HuH-7 (cell line): ENCODE measurements at regions not wholly inside any gene's neighbourhood (a gene's known extent, or its start where the extent isn't known, plus 50 kb on each side); places are given as distances from the start of the nearest gene placed in this dataset.
"Not testable (repeated sequence)": the region's sequence is repeated elsewhere in the genome, so short reads cannot be mapped to it uniquely, and the experiment has no call there.

ENCODE experiments used
- DNase-seq: peaks from one replicate; pipeline ENCODE4 v3.0.0; 2011; ENCODE audit warnings: low spot score

DNA sequence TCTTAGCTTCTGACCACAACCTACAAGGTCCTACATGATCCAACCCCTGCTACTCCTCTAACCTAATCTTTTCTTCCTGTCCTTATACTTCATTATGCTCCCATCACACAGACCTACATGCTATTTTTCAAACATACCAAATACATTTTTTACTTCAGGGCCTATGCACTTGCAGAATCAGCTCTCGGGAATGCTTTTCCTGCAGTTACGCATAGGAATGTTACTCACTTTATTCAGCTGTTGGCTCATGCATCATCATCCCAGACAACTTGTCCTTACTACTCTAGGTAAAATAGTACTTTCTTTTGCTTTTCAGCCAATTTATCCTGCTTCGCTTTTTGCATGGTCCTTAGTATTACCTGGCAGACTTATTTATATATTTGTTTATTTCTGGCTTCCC lies 105.6 kb downstream of the OXSM start:
- DNase-seq: no peak

DNA sequence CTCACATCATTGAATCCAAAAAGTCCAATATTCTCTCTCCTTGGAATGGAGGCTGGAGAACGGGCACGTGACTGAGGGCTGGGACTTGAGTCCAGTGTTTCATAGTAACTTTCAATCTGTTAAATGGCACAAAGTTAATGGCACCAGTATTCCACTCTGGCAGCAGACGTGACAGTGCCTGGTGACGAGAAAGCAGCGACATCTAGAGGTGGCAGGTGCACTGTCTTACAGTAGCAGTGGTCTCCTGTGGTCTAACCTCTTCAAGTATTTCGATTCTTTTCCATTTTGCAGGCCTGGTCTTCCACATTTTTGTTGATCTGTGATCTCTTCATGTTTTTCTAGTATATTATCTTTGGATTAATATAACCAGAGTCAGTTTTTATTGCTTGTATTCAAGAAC lies 107.1 kb downstream of the OXSM start:
- peak; percentile 68 for DNase-seq

DNA sequence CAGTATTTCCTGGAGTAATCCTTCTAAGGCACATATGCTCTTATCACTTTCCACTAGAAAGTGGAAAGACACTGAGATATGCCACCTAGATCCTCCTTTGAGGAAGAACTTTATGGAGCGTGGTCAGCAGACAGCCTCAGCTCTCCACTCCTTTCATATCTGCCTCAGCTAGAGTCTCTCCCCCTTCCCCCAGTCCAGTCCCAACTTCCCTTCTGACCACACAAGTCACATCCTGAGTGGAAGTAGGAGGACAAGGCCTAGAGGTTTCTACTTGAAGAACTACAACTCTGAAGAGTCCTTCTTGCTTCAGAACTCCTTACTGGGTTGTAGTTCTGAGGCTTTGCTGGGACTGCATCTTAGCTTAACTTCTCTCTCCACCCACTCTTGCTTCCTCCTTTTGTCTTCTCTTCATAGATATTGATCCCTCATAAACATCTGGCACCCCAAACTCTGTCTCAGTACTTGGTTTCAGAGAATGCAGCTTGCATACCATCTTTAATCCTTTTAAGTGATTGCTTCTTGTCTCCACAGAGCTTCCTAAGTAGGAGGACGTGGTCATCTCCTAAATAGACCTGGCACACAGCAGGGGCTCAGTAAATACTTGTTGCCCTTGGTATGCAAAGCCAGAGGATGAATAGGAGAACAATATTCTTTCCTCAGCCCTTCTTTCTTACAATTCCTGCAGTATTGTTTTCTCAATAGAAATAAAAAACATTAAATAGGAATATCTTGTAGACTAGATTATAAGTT lies 109.6 kb downstream of the OXSM start:
- DNase-seq: no peak

DNA sequence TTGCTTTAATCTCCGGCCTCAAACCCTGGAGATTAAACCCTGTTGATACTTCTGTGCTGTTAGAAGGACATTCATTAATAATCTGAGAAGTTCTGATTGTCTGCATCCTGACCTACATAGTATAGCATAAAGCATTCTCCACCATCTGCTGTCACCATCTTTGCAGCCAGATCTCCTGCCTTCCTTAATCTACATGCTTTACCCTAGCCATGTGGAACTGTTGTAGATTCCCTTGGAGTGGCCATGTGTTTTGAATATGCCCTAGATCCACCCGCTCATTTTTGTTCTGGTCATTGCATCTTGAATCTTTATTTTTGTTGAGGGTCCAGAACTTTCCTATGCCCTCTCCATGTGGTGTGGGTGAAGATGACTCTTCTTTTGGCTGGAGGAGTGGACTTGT lies 110.3 kb downstream of the OXSM start:
- DNase-seq: no peak

DNA sequence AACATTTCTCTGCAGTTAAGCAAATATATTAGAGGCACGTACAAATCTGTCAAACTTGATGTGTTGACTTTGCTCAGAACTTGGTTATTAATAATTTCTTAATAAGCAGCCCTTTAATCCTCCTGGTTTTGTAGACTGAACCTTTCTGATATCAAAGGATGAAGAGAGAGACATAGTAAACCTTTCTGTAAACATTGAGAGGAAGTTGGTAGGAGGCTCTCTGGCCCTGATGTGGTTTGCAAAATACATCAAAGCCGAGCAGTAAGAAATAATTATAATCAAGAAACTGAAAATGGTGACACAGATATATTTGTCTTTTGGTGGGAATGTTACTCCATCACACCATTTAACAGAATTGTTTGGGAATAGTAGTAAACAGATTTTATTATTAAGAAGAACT lies 111.9 kb downstream of the OXSM start:
- no peak for DNase-seq

DNA sequence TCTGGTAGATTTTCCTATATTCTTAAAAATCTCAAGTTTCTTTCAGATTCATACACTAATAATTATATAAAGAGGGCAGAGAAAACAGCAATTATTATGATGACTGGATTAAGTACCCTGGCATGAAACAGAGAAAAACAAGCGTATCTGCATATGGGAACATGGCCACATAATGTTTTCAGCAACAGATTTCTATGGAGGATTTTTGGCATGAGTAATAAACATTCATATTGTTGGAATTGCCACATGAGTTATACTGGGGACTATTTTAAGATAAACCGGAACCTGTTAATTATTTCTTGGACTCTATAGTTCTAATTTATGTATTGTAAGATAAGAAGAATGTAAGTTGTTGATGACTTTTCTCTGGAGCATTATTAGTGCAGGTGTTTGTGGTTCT lies 112.7 kb downstream of the OXSM start:
- DNase-seq: no peak

DNA sequence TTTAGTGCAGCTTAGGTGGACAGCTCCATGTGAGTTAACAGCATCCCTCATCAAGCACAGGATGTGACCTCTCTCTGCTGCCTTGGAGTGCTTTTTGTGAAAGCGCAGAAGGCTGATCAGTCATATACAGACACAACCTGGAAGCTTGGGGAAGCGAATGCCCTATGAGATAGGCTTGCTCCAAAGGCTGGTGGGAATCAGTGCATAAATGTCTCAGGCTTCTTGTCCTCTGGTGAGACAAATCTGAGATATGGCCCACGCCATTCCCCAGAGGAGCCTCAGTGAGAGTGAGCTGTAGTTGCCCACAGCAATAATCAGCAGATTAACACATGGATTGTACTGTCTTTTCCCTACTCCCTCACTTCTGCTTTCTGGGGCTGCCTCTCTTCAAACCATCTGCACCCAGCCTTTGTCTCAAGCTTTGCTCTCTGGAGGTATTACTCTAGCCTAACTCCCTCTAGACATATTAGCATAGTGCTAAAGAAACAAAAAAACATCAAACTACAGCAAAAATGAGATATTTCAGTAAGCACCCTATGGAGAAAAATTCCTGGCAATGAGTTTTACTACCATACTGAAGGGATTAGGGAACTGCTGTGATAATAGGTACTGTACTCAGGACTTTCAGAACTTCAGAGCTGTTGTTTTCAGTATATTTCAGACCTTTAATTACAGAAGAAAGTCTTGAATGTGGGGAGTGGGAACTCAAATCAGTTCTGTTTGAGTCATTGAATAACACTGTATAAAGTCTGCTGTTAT lies 113.7 kb downstream of the OXSM start:
- no peak for DNase-seq

DNA sequence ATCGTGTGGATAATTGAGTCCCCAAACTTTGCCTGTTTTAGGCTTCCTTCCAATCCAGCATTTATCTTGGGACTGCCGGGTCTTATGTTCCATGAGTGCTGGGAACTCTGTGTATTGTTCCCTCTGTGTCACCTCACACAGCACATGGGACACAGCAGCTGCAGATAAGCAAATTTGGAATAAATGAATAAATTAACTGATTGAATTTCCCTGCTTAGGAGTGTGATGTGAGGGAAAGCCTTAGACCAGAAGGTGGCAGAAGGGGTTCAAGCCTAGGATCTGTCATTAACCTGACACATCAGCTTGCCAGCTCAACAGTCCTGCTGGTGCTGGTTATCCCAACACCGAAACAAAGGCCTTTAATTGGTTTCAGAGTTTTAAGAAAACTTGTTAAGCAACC lies 114.3 kb downstream of the OXSM start:
- DNase-seq: no peak

DNA sequence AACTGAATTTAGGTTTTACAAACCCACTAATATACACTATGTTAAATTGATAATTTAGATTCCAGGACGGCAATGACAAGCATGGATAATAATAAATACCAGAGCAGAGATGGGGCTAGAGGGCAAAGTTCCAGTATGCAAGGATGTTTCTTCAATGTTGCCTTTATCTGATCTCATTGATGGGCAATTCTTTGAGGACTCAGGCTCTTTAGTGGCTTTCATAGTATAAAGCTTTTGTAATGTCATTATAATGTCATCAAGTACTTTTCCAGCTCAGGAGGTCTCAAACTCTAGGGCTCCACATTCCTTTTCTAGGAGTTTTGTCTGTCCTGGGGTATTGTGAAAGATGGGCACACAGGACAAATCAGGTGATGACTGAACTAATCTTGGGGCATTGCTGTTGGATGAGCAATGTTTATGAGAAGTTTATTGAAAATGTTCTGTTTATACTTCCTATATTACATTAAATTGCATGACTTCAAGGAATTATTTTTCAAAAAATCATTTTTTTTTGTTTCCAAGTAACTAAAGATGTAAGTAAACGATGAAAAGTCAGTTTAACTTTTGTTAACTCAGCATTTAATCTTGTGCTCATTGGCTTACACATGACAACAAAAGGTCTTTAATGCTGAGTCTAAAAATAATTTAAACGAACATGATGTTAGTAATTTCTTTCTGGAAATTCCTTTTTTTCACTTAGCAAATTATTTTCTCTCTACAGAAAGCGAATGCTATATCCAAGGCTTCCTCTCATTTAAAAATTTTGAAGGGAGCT lies 116.4 kb downstream of the OXSM start:
- DNase-seq: no peak

DNA sequence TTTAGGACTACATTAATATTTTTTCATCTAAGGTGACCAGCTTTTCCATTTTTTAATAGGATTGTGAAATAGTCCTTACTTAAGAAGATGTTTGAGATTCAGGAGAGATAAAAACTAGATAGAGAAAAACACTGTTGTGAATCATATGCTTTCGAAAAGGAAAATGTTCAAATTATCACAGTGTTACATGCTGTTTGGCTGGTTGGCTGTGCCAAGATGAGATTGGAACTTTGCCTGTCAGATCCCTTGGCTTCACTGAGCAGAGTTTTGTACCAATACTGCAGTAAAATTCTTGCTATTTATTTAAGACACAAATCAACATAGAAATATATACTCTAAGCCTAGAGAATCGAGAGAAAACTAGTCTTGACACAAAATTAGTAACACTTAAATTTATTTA lies 117.2 kb downstream of the OXSM start:
- DNase-seq: no peak

DNA sequence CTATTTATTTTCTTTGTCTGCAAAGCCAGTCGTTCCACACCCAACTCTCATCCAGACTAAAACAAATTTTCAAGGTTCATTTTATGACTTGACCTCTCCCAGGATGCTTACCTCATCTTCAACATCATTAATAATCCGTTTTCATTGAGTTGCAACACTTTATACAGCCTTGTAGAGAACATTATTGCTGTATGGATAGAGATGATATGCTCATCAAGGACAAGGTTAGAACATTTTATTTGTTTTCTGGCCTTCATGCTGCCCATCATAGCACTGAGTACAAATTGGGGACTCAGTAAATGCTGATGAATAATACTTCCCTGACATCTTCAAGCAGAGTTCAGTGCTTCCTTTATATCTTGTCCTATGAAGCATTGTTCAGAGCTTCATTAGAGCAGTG lies 120.2 kb downstream of the OXSM start:
- DNase-seq: no peak

DNA sequence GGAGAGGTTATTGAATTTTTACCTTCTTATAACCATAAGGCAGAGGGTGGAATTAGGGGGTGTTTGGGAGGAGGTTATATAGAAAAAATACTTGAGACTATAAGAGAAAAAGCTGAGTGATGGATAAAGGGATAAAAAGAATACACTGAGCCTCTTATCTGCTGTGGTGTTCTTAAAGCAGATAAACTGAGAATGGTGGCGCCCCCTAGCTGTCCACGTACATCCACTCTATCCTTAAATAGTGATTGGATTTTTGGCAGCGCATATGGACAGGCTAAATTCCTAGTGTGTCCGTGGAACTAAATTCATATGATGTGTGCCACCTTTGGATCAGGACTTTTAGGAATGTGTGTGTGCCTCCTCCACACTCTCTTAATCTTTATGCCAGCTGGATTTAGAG lies 121.1 kb downstream of the OXSM start:
- DNase-seq: peak; percentile 19

DNA sequence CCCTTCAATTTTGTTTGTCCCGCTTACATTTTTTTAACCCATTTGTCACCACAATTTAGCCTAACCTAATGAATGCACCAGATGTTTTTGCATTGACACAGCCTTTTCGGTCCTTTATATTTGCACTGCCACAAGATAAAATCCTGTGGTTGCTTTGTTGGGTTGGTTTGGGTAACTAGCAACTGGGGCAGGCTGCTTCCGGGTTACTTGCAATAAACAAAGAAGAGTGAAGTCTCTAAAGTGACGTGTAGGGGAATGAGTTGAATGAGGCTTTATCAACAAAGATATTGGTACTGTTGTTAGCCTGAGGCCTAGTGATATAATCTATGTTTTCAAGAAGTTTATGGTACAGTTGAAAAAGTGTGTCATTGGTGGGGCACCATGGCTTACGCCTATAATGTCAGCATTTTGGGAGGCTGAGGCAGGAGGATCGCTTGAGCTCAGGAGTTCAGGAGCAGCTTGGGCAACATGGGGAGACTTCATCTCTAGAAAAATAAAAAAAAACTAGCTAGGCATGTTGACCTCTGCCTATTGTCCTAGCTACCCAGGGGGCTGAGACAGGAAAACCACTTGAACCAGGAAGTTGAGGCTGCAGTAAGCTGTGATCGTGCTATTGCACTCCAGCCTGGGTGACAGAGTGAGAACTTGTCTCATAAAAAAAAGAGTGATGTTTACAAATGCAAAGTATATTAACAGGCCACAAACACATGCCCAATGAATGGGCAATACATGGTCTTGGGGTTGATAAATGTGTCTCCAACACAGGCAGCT lies 121.8 kb downstream of the OXSM start:
- DNase-seq: no peak

DNA sequence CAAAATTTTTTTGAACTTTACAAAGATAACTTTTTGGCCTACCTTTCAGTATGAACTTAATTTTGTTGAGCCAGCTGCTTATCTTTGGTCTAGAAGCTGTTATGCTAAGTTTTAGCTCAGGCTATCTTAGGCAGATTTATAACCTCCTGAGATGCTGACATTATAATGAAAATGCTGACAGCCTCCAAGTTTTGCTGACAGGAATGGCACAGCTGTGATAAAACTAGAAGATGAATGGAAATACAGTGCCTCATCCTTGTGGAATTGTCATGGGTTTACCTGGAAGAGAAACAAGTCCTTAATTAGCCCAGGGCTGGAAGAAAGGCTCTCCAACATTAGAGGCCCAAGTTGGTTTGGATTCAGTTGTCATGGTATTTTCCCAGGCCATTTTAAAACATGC lies 123.3 kb downstream of the OXSM start:
- DNase-seq: no peak

DNA sequence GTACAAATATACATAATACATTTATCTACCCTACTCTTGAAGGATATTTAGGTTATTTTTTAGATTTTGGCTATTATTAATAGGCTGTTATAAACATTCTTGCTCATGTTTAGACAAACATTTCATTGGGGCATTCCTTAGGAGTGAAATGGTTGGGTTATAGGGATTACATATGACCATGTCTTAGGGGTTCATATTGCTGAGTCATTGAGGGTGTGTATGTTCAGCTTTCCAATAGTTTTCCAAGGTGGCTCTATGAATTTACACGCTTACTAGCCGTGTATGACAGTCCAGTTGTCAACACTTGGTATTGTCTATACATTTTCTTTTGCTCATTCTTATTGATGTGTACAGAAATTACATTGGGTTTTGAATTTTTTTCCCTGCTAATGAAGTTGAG lies 125.8 kb downstream of the OXSM start:
- no peak for DNase-seq

DNA sequence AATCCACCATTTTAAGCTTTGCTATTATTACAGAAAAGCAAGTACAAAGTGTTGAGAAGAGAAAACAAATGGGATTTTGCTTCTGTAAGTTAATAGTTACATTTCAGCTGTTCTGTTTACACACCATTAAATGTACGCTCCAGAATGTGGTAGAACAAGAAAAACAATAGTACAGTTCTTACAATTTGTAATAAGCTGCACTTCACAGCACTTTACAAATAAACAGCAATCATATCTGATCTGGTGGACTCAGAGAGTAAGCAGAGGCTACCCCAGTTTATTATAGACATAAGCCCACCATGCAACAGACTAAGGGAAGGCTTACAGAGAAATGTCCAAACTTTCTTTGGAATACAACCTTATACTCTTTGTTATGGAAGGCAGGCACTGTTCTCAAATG lies 126.4 kb downstream of the OXSM start:
- DNase-seq: no peak

DNA sequence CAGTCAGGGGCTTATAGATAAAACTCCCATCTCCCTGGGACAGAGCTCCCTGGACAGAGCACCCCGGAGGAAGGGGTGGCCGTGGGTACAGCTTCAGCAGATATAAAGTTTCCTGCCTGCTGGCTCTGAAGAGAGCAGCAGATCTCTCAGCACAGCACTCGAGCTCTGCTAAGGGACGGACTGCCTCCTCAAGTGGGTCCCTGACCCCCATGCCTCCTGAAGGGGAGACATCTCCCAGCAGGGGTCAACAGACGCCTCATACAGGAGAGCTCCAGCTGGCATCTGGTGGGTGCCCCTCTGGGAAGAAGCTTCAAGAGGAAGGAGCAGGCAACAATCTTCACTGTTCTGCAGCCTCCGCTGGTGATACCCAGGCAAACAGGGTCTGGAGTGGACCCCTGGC lies 142.1 kb downstream of the OXSM start:
- not testable (repeated sequence) for DNase-seq

DNA sequence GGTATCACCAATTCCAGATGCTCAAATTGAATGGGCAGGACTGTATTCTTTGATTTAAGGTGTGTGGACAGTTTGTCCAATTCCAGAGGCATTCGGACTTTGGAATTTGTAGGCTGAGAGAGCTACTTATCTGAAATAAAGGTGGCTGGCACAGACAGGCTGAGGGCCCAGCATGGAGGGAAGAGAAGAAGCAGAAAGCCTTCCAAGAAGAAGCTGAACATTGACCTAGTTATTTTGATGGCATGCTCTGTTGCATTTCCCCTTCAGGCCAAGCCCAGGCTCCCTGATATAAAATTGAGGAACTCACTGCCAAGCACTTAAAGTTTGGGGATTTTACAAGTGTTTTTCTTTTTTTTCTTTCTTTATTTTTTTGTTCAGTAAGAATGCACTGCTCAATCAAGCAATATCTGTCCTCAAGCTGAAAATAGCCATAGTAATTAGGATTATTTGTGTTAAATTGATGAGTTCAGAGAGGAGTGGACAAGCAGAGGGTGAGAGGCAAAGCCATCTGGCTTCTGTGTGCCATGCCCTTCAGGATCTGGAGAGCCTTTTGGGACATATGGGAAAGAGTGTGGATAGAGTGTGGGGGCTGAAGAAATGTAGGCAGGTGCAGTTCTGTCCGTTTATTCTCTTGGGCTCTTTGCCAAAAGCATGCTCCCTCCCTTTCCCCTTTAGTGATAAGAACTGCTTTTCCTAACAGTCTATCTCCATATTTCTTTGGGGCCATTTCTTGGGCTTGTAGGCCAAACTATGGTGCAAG lies 148.9 kb downstream of the OXSM start:
- DNase-seq: no peak

DNA sequence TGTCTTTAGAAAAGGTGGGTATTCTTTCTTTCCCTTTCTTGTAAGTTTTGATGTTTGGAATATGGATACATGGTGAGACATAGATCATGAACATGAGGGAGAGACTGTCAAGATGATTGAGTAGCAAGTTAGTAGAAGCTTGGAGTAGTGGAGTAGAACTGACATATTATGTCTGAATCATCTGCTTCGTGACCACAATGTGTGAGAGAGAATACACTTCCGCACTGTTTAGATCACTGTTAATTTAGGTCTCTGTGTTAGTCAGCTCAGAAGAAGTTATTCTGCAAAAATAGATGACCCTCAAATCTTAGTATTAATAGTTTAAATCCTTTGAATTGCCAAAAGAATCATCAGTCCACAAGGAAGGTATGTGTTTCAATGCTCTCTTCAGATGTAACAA lies 151.0 kb downstream of the OXSM start:
- no peak for DNase-seq

DNA sequence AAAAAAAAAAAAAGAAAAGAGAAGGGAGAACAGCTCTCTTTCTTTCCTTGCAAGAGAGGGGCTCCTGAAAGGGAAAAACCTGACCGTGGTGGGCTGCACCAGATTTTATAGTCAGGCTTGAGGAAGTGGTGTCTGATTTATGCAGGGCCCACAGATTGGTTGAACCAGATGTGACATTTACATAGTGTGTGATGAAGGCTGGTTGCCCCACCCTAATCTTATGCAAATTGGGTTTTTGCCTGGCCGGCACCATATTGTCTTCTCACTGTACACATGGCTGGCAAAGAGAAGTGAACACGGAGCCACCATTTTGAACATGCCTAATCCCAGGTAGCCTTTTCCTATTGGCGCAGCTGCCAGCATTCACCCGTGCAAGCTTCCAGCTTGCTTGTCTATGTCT lies 154.4 kb downstream of the OXSM start:
- DNase-seq: no peak

DNA sequence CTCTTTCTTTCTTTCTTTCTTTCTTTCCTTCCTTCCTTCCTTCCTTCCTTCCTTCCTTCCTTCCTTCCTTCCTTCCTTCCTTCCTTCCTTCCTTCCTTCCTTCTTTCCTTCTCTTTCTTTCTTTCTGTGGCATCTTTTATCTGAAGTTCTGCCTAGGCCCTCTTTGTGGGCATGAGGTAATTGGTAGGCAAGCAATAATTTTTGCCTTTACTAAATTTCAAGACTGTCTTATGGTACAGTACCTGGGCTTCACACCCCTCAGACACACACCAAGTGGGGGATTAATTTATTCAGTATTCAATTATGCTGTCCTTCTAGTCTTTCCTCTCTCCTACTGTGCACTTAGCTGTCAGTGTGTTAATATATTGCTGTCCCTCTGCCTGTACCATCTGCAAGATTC lies 155.5 kb downstream of the OXSM start:
- DNase-seq: no peak

DNA sequence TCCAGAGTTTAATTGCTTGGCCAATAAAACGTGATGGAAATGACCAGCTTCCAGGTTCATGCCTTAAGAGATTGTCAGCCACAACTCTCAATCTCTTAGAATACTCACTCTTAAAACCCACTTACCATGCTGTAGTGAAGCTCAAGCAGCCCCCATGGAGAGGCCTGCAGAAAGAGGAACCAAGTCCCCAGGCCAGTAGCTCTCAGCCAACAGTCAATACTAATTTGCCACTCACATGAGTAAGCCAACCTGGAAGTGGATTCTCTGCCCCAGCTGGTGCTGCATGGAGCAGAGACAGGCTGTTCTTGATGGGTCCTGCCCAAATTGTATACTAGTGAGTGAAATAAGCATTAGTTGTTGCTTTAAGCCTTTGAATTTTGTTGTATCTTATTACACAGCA lies 155.9 kb downstream of the OXSM start:
- no peak for DNase-seq
